K562 (cell line): ENCODE measurements at regions not wholly inside any gene's neighbourhood (a gene's known extent, or its start where the extent isn't known, plus 50 kb on each side); places are given as distances from the start of the nearest gene placed in this dataset.

ENCODE experiments used
- CTCF ChIP-seq, 3 experiments: IDR thresholded peaks in 2 of 3; conservative IDR thresholded peaks in 1 of 3; 2 replicates each; pipeline ENCODE4 v1.5.1; 2011 to 2012; ENCODE audit warnings: low read length in 3 of 3, mild to moderate bottlenecking in 3 of 3, control low read depth in 2 of 3, improper control_type of control experiment in 1 of 3, inconsistent platforms in 1 of 3, low read depth in 1 of 3, mixed read lengths in 1 of 3, moderate library complexity in 1 of 3; ENCODE audit not compliant: insufficient read depth in 2 of 3
- EZH2 ChIP-seq: IDR thresholded peaks from 2 replicates; pipeline ENCODE4 v1.6.1; 2012; ENCODE audit warnings: low read depth, mild to moderate bottlenecking, inconsistent platforms, low read length, borderline replicate concordance
- LARP7 ChIP-seq: fragments of 450-650 bp; IDR thresholded peaks from 2 replicates; pipeline ENCODE4 v1.6.1; 2016
- NR0B1 ChIP-seq: fragments of 450-650 bp; IDR thresholded peaks from one replicate; pipeline ENCODE4 v1.6.1; 2018; ENCODE audit warnings: mild to moderate bottlenecking, moderate library complexity; ENCODE audit not compliant: partially characterized antibody
- TAF15 ChIP-seq: fragments of 200-400 bp; formaldehyde crosslinking; IDR thresholded peaks from 2 replicates; pipeline ENCODE4 v1.6.1; 2017; ENCODE audit warnings: mild to moderate bottlenecking, low read depth, low read length, moderate library complexity
- TEAD4 ChIP-seq, 2 experiments: sonication (generic) in 1 of 2; formaldehyde crosslinking in 1 of 2; IDR thresholded peaks; 2 replicates each; pipeline versions ENCODE4 v1.6.1 to v1.8.0; 2012 to 2022; ENCODE audit warnings: borderline replicate concordance in 1 of 2, inconsistent platforms in 1 of 2, low read length in 1 of 2, mild to moderate bottlenecking in 1 of 2, missing genetic modification reagents in 1 of 2
- ZNF174 ChIP-seq: fragments of 250-450 bp; sonication (Bioruptor Pico); IDR thresholded peaks from 2 replicates; pipeline ENCODE4 v1.4.0; 2020; ENCODE audit warnings: mild to moderate bottlenecking
- TF ChIP-seq, protein P1 (sequence below): sonication (generic); formaldehyde crosslinking; IDR thresholded peaks from 2 replicates; pipeline ENCODE4 v1.5.0; 2020; ENCODE audit warnings: missing genetic modification reagents

DNA sequence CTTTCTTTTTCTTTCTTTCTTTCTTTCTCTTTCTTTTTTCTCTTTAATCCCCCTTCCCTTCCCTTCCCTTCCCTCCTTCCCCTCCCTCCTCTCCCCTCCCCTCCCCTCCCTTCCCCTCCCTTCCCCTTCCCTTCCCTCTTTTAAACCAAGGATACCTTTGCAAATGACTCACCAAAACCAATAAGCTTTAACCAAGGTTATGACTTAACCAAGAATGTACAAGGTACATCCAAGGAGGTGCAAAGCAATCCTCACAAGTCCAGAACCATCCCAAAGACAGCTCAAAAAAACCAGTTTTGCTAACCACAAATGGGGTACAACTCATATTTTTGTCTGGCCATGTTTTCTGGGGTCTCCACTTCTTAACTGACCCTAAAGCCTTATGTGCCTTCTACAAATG is 174.7 kb upstream of the PPP1R2C start:
- TF ChIP-seq CTCF (IDR thresholded peaks at IDR 0.05 in 2 of 3, conservative IDR thresholded peaks at IDR 0.05 in 1 of 3; ENCODE audit: insufficient read depth in 2 of 3, low read depth in 1 of 3, low read length in 3 of 3) (no peak), TAF15 (no peak), LARP7 (no peak), NR0B1 (no peak), EZH2 (no peak), TEAD4 (IDR thresholded peaks at IDR 0.05; ENCODE audit: low read length) (no peak), TEAD4 (CRISPR knock-in tag; IDR thresholded peaks at IDR 0.05; ENCODE audit: borderline replicate concordance) (no peak), ZNF174 (no peak)
- TF ChIP-seq, protein P1, sequence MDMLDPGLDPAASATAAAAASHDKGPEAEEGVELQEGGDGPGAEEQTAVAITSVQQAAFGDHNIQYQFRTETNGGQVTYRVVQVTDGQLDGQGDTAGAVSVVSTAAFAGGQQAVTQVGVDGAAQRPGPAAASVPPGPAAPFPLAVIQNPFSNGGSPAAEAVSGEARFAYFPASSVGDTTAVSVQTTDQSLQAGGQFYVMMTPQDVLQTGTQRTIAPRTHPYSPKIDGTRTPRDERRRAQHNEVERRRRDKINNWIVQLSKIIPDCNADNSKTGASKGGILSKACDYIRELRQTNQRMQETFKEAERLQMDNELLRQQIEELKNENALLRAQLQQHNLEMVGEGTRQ (CRISPR knock-in tag), result no peak
